Inflammatory macrophage treated with lipopolysaccharide for 4 hours (primary cell): ENCODE measurements at regions not wholly inside any gene's neighbourhood (a gene's known extent, or its start where the extent isn't known, plus 50 kb on each side); places are given as distances from the start of the nearest gene placed in this dataset.
"Not testable (repeated sequence)": the region's sequence is repeated elsewhere in the genome, so short reads cannot be mapped to it uniquely, and the experiment has no call there.

Source experiments
- DNase-seq: peaks from one replicate; pipeline ENCODE4 v3.0.0-alpha.2; 2020

DNA sequence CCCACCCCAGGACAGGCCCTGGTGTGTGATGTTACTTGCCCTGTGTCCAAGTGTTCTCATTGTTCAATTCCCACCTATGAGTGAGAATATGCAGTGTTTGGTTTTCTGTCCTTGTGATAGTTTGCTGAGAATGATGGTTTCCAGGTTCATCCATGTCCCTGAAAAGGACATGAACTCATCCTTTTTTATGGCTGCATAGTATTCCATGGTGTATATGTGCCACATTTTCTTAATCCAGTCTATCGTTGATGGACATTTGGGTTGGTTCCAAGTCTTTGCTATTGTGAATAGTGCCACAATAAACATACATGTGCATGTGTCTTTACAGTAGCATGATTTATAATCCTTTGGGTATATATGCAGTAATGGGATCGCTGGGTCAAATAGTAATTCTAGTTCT is 340.2 kb upstream of the MEIS1 start:
- DNase-seq, result not testable (repeated sequence)

DNA sequence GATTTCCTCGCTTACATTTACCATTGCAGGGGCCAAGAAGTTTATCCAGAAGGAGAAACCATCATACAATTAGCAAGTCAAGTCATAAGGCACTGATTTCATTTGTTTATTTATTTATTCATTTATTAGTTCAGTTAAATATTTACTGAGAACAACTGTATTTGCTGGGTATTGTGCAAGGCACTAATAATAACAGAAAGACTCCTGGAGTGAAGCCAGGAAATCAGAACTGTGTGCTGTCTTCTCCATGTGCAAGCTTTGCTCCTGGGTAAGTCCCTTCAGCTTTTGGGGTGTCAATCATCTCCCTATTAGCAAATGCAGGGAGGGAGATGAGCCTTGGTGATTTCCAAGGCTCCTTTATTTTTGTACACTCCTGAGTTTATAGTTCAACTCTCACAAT is 341.6 kb upstream of the MEIS1 start:
- no peak for DNase-seq

DNA sequence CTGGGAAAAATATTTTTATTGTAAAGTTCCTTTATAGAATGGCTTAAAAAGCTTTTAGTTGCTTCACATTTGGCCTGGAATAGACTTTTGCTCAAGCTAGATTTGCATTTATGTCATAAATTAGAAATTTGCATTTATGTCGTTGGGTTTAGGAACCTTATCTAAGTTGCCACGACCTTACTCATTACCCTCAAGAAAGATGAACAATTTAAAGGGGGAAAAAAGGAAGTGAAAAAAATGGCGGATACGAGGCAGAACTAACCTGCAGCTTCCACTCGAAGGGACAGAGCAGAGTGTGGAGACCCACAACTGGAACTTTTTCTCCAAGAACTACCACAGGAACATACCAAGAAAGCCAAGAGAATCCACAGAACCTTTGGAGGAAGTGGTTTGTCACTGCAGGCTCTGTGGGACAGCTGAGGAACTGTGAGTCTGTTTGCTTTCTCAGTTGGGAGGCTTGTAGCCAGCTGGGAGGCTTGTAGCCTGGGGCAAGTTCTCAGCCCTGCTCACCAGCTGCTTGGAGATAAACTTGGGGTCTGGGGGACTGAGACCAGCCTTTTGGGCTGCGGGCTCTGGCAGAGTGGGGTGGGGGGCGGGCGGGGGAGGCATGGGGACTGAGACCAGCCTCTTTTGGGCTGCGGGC is 349.9 kb upstream of the MEIS1 start:
- no peak for DNase-seq

DNA sequence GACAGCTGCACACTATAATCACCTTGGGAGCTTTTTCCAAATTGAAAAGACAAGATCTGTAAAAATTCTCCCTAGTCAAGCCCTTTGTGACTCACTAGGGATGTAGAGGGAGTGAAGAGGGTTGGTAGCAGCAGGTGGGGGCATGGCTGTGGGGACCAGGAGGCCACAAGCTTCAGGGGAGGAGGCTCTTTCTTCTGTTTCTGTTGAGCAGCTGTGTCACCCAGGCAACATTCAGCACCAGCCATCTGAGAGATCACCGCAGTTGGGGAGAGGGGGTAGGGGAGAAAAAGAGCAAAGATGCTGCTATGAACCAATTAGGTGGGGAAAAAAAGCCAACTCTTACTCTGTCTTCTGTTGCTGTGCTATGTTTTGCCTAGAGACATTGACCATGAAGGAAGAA is 352.3 kb upstream of the MEIS1 start:
- no peak for DNase-seq

DNA sequence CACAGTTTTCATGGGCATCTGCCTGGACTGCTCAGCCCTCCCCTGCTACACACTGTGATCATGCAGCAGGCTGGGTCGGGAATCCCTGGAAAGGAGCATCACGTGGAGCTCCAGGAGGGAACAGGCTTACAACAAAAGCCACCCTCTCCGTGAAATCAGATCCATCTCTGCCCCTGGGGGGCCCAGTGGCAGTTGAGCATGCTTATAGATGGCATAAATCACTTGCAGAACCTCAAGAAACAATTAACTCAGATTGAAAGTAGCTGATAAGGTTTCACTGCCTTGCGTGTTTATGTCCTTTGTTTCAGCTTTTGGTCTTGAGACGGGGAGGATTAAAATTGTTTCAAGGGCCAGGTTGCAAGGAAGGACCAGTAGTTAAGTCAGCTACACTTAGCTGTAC is 354.8 kb upstream of the MEIS1 start:
- DNase-seq, result no peak

DNA sequence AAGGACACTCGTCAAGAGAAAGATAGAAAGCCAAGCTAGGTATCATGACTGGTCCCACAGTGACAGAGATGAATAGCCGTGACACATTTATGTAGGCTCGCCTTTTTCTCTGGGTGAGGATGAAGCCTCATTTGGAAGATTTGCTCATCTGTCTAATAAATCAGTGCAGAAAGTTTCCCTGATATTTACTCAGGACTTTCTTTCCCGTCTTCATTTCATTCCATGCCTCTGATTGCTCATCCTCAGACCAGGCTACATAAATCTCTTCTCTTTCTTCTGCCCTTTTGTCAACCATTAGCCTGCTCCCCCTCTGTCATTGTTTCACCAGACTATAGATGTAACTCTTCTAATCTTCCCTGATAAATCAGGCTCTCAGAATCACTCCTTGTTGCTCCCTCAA is 361.8 kb upstream of the MEIS1 start:
- DNase-seq, result no peak

DNA sequence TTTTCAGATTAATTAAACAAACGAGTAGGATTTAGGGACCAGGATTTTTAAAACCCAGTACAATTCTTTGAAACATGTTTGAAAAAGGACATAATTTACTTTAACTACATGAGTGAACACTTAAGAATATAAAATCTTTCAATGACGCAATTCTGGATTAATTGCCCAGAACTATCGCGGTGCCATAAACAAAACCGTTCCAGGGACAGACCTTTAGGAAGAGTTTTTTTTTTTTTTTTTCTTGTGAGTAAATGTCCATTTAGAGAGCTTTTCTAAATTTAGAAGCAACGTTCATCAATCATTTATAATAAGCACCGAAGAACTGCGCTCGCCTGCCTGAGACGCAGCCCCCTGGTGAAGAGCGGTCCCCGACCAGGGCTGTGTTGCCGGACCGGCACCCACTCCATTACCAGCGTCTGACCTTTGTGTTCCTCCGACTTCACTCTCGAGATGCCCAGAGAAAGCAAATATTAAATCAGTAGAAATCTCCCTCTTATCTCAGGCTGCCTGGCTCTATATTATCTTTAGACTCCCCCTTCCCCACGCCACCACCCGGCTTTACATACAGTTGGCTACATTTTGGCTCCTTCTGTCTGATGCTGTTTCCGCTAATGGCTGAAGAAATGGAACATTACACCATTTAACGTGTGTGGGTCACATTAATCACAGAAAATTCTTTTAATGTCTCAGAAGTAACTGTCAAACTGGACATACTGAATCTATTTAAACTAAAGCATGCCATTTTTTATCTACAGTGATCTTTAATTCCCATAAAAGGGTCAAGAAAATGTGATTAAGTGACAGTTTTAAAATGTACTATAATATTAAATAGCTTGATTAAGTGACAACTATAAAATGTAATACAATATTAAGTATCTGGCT is 364.0 kb upstream of the MEIS1 start:
- no peak for DNase-seq

DNA sequence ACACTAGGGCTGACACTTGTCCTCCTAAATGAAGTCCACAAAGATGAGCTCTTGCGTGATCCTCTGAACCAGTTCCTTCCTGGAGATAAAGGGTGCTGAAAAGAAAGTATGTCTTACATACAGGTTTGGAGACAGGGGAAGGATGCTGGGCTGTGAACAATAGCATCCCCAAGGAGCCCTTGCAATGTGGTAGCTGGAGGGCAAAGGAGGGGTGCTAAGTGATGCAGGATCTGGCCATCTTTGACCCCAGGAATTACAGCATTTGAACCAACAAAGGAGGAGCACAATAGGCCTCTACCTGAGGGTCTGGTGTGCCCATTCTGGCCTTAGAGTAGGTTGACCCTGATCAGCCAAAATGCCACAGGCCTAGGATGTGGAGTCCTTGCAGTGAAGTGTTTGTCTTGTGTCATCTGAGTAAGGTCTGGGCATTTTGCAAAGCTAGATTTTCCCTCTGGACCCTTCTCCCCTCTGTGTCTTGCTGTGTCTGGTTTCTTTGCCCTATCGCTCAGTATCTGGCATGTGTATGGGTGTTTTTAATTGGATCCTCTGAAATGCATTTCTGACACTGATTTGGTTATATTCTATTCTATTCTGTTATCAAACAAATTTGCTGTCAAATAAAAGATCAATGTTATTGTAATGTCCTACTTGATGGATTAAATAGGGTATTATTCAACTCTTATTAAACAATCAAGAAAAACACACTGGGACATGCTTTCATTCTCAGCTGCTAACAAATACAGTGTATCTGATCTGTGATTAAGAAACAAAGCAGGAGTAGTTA is 364.8 kb upstream of the MEIS1 start:
- no peak for DNase-seq

DNA sequence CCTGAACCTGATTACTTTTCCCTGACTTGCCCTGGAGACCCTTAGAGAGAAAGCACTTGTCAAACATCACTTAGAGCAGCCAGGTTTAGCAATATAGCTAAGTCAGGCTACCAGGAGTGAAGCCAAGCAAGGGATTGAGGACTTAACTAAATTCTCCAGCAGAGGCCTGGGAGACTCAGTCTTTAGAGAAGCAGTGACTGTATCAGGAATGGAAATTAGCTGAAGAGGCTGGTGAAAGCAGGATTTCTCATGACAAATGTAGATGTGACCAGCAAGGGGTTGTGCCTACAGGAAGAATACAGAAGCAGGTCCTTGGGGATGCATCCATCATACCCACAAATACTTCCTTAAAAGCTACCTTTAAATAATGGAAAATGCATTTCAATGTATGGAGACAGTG is 368.9 kb upstream of the MEIS1 start:
- DNase-seq, result no peak

DNA sequence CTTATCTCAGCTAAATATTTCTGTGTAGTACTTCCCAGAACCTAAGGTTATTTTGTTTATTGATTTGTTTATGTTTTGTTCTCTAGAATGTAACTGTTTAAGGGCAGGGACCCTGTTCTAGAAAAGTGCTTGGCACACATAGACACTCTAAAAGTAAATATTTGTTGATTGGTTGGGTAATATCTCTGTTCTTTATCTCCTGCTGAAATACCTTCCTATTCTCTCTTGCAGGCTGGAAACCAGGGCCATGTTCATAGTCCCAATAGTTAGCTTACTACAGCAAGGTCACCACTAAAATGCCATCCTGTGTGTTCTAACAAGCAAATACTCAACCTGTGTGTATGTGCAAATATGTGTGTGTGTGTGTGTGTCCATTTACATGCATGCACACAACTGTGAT is 375.6 kb upstream of the MEIS1 start:
- no peak for DNase-seq

DNA sequence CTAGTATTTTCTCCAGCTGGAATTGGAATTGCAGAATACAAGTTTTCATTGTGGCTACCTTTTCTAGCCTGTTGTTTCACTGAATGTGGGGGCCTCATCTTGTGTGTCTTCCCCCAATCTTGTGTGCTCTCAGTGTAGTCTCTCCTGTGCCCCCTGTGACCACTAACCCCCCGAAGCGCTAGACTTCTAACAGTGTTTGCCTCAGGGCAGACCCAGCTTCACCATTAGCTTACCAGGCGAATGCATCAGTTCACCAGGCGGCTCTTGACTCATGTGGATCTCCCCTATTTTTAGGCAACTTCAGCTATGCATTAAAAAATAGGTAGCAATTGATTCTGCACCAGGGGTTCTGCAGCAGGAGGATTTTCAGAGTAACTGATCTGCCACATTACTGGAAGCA is 376.2 kb upstream of the MEIS1 start:
- no peak for DNase-seq

DNA sequence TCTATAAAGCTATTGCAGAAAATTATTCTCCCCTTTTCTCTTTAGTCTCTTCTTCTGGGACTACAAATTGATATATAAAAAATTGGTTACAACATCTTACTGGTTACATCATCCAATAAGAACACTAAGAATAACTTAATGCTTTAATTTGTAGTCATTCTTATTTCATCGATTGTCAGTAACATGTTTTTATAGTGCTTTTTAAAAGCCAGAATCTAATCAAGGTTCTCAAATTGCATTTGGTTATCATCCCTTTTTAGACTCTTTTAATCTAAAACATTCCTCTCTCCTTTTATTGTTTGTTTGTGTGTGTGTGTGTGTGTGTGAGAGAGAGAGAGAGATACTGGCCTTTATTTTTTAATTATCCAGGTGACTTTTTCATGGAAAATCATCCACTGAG is 377.1 kb upstream of the MEIS1 start:
- DNase-seq, result no peak

DNA sequence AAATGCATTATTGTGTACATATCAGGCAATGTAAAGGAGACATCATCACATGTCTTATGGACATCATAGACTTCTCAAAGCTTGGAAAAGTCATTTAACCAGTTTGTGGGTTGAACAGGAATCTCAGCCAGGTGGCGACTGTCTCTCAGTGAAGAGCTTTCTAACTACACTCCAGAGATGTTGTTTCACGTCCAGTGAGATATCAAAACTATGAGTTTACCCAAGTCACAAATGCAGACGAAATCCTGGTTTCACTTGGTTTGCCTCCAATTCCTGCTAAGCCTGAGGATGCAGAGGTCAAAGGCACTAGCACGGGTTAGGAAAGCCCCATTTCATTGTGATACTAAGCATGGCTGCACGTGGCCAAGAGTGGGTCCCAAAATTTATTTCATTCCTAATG is 384.5 kb upstream of the MEIS1 start:
- no peak for DNase-seq

DNA sequence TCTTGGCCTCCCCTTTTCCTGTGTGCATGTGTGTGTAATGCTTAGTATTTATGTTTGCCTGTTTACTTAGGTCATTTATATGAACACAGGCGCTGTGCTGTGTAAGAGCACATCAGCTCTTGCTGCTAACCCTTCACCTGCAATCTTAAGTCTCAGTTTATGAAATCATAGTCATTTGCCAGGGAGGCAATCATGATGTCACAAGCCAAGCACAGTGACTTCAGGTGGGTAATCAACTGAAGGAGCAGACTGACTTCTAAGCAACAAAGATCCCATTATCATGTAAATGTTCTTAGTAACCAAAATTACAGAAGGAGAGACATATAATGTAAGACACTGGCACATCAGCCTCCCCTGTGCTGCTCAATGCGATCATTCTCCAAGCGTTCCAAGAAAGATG is 386.3 kb upstream of the MEIS1 start:
- DNase-seq, result no peak

DNA sequence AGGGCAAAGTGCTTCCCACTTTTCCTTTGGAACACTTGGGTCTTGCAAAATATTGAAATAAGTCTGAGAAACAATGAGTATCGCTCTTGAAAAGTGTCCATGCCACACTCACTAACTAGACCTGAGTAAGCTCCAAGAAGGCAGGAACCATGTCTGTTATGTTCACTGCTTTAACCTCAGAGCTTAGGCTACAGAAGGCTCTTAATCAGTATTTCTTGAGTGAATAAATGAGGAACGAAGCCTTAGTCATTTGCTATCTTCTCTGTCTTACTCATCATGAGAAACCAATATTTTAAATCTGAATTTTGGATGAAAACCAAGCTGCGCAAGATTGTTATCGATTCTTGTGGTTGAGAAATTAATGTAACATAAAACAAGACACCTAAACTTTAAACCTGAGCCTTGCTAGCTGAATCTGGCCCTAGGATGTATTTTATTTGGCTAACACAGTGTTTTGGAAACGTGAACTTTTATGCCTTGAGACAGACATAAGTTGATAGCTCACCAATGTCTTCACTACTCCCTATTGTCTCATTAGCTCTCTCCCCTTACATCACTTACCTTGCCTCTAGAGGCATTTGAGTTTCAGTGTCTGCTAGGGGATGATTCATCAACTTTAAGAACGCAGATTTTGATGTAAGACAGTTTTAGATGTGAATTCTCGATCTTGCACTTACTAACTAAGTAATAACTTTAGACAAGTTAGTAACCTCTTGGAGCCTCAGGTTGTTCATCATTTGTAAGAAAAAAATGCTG is 392.8 kb upstream of the MEIS1 start:
- DNase-seq, result no peak

DNA sequence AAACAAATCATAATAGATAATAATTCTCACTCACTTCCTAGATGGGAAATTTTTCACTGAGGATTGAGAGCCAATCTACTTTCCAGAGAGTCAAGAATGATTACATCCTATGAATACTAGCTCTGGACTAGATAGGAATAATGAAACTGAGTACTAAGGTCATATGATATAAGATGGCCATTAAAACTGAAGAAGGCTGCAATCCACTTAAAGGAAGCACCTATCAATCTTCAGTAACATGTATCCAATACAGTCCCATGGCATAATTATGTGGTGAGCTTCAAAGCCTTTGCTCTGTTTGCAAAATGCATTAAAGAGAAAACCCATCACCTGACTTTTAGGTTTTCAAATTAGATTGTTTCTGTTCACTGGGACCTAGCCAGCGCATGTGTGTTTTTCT is 398.0 kb upstream of the MEIS1 start:
- no peak for DNase-seq

DNA sequence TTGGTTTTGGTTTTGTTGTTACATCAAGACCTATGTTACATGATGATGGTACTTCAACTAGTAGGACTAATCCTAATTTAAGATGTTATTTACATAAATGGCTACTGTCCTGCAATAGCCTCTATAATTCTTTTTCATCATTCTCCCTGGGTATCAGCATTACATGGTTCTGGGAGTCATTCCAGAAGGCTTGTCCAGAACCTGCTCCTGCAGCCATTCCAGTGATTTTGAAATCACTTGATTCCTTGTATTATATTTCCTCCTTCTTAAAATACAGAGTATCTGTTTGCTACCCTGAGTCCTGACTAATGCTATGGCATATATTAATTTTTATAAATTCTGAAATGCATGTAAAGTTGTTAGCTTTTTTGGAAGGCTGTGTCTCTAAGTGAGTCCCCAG is 400.5 kb upstream of the MEIS1 start:
- no peak for DNase-seq

DNA sequence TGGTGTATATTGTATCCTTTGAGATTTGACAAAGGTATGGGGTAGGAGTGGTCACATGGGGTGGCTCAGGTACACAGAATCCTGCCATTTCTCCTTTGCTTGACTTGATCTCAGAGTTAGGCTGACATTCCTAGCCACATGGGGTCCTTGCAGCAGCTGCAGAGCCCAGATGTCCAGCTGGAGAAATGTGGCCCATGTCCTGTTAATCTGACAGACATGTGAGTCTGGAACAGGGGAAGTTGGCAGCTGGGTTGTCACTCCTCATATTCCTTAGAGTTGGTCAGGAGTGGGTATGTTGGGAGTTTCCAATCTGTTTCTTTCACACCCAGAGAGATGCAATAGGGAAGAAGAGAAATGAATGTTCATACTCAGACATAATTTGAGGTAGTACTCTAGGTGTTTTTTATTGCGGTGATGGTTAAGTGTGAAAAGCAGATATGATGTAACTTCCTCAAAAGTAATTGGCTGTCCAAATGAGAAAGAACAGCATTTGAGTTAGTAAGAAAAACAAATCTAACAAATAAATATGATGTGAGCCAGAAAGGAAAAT is 402.6 kb upstream of the MEIS1 start:
- no peak for DNase-seq

DNA sequence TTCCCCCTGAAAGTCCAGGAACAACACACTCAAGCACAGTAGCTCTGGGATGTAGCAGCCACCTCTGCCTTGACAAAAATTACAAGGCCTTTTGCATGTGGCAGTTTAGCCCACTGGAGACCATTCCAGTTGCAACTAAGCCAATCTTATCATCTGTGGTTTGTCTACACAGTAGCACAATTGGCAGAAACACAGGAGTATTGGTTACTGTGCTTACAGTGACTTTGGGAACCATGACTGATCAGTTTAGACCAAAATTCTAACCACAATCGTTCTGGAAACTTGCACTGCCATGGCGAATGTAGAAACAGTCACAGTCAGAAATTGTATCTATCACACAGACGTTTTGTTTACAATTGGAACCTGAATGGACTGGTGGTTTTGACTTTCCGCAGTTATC is 403.7 kb upstream of the MEIS1 start:
- no peak for DNase-seq

DNA sequence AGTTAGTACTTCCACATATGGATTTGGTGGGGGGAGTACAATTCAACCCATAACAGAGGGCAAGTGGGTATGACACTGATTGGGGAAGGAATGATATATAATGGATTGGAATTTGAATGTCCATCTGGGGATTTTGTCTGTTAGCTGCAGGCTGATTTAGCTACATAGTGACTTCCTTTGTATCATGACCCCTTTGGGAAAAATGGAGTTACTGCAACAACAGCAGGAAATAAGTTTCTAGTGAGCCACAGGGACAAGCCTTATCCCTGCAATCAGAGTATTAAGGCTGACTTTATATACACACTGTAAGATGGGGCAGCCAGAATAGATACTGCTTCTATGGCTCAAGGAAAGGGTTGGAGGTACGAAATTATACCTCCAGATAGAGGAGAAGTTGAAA is 404.4 kb upstream of the MEIS1 start:
- DNase-seq, result no peak

DNA sequence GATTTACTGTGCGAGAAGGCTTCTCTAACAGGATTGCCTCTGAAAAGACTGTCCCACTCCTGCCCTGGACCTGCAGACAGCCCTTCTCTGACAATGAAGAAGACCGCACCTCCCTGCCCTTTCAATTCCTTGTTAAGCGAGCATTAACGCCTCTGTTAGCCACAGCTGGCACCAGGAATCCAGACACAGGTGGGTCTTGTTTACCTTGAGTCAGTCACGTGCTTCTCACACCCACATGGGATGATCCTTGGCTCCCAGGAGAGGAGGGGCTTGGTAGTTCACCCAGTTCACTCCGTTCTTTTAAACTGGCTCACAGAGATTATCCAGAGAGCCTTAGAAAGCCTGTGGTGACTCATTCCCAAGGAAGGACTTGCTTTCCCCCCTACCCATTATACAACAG is 410.5 kb upstream of the MEIS1 start:
- DNase-seq, result no peak

DNA sequence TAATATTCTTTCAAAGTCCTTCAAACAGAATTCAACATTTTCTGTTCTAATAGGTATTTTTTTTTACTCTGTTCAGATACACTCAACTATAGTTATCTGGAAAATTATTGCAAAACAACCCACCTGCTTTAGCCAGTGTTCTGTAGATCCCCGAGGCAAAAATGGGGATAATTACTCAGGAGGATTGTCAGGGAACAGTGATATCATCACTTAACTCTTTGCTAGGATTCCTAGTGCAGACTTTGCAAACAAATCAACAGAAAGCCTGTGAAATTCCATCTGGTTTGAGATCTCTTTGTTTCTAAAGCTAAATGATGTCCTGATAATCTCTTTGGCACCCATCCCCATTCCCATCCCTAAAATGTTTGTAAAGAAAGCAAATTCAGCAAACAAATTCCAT is 413.6 kb upstream of the MEIS1 start:
- DNase-seq, result no peak

DNA sequence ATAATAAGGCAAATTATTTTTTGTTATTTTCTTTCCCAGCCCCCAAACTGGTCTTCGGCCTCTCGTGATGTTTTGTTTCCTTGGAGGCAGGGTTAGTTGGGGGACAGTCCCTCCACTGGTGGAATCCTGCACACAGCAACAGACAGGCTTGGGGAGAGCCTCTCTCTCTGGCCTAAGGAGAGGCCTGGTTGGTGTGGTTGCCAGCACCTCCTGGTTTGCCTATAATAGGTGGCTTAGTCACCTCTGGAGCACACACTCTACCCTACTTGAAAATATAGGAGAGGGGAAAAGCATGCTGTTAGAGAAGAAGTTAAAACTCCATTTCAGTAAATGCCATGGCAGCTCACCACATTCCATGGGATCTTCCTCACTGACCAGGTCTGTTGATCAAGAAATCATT is 417.2 kb upstream of the MEIS1 start:
- DNase-seq, result no peak
